ENCODE measurements at regions not wholly inside any gene's neighbourhood (a gene's known extent, or its start where the extent isn't known, plus 50 kb on each side); places are given as distances from the start of the nearest gene placed in this dataset.
"Not testable (repeated sequence)": the region's sequence is repeated elsewhere in the genome, so short reads cannot be mapped to it uniquely, and the experiment has no call there.

GRCh38 chr17:16866436-16866835 is 105.5 kb downstream of the TNFRSF13B start:
- H4K91ac ChIP-seq (ENCODE audit: low read depth, low read length, poor library complexity) = no peak overlapping the region

DNA sequence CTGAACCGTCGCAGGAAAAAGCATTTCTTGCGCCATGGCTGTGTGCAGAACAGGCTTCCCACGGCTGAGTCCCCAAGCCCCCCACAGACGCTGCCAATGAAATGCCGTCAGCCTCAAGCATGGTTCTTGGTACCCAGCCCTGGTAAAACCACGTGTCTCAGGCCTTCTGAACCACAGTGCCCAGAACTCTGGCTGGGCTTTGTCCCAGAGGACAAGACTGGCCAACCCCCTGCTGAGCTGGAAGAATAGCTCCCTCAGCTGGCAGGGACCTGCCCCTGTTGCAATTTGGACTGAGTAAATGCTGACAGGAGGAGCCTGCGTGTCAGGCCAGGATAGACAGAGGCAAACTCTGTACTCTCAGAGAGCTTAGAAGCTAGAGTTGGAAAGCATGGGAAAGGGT is 106.2 kb downstream of the TNFRSF13B start:
- H3K9ac ChIP-seq (ENCODE audit: low read depth, low read length, poor library complexity); DNase-seq (ENCODE audit: low spot score); H3K14ac ChIP-seq (ENCODE audit: low read length); H3K23ac ChIP-seq (ENCODE audit: low read depth, low read length, poor library complexity); H4K8ac ChIP-seq (ENCODE audit: low read depth, low read length); H3K4me2 ChIP-seq (ENCODE audit: insufficient read depth, low read length, poor library complexity, severe bottlenecking); H3K27ac ChIP-seq (replicated peaks; ENCODE audit: low read length); H3K9me3 ChIP-seq (replicated peaks in 1 of 2; ENCODE audit: control insufficient read depth in 2 of 2, insufficient read depth in 1 of 2, low read depth in 1 of 2, low read length in 2 of 2); H4K91ac ChIP-seq (ENCODE audit: low read depth, low read length, poor library complexity); H2BK120ac ChIP-seq (ENCODE audit: low read depth, low read length); H2AFZ ChIP-seq (ENCODE audit: low read length); H3K4me3 ChIP-seq (ENCODE audit: low read length in 2 of 2); H3K27me3 ChIP-seq (ENCODE audit: control insufficient read depth in 3 of 3, insufficient read depth in 3 of 3, low read depth in 1 of 3, low read length in 3 of 3); H2AK5ac ChIP-seq (ENCODE audit: low read depth, low read length); H3K4me1 ChIP-seq (ENCODE audit: control insufficient read depth in 2 of 2, insufficient read depth in 1 of 2, low read depth in 1 of 2, low read length in 2 of 2); H3K36me3 ChIP-seq (replicated peaks in 1 of 2; ENCODE audit: control insufficient read depth in 2 of 2, insufficient read depth in 2 of 2, low read length in 2 of 2); H2BK15ac ChIP-seq (ENCODE audit: low read length); H3K18ac ChIP-seq (ENCODE audit: low read length); H3K79me1 ChIP-seq (ENCODE audit: low read depth, low read length); H3K4ac ChIP-seq (ENCODE audit: low read length); H2BK12ac ChIP-seq (ENCODE audit: low read length); H2BK5ac ChIP-seq (ENCODE audit: low read length): not testable (repeated sequence)
- no CpG with 5 or more reads among the region's 8 CpGs for WGBS, 2 donors (ENCODE audit: extremely low coverage in 2 of 2, insufficient read length in 2 of 2, insufficient replicate concordance in 1 of 2)

More at GRCh38 chr17:16866436-16866835, 105.5 kb downstream of the TNFRSF13B start:
- Histone ChIP-seq H3K23ac (ENCODE audit: low read depth, low read length, poor library complexity) (no peak overlapping the region), H2BK120ac (ENCODE audit: low read depth, low read length) (no peak overlapping the region), H3K4ac (ENCODE audit: low read length) (no peak overlapping the region), H3K4me2 (ENCODE audit: insufficient read depth, low read length, poor library complexity, severe bottlenecking) (no peak overlapping the region), H3K4me3 (ENCODE audit: low read length in 2 of 2) (no peak overlapping the region), H3K14ac (ENCODE audit: low read length) (no peak overlapping the region), H3K9ac (ENCODE audit: low read depth, low read length, poor library complexity) (no peak overlapping the region), H3K36me3 (replicated peaks in 1 of 2; ENCODE audit: control insufficient read depth in 2 of 2, insufficient read depth in 2 of 2, low read length in 2 of 2) (no peaks in the 10 kb centered on the region), H3K27ac (replicated peaks; ENCODE audit: low read length) (no peak overlapping the region), H2BK15ac (ENCODE audit: low read length) (no peak overlapping the region), H3K18ac (ENCODE audit: low read length) (no peak overlapping the region), H2AK5ac (ENCODE audit: low read depth, low read length) (no peak overlapping the region), H4K8ac (ENCODE audit: low read depth, low read length) (no peak overlapping the region), H3K4me1 (ENCODE audit: control insufficient read depth in 2 of 2, insufficient read depth in 1 of 2, low read depth in 1 of 2, low read length in 2 of 2) (no peaks in the 10 kb centered on the region), H3K27me3 (ENCODE audit: control insufficient read depth in 3 of 3, insufficient read depth in 3 of 3, low read depth in 1 of 3, low read length in 3 of 3) (no peaks in the 10 kb centered on the region), H3K9me3 (replicated peaks in 1 of 2; ENCODE audit: control insufficient read depth in 2 of 2, insufficient read depth in 1 of 2, low read depth in 1 of 2, low read length in 2 of 2) (no peaks in the 10 kb centered on the region), H2AFZ (ENCODE audit: low read length) (no peak overlapping the region), H2BK12ac (ENCODE audit: low read length) (no peak overlapping the region), H2BK5ac (ENCODE audit: low read length) (no peak overlapping the region), H3K79me1 (ENCODE audit: low read depth, low read length) (no peaks in the 10 kb centered on the region)
- no peak for DNase-seq (ENCODE audit: low spot score)
- no CpG with 5 or more reads among the region's 8 CpGs for WGBS, 2 donors (ENCODE audit: extremely low coverage in 2 of 2, insufficient read length in 2 of 2, insufficient replicate concordance in 1 of 2)

- H3K14ac ChIP-seq (ENCODE audit: low read length); H3K4ac ChIP-seq (ENCODE audit: low read length); H2BK12ac ChIP-seq (ENCODE audit: low read length); H3K9me3 ChIP-seq (replicated peaks in 1 of 2; ENCODE audit: control insufficient read depth in 2 of 2, insufficient read depth in 1 of 2, low read depth in 1 of 2, low read length in 2 of 2); H2AFZ ChIP-seq (ENCODE audit: low read length); H3K27me3 ChIP-seq (ENCODE audit: control insufficient read depth in 3 of 3, insufficient read depth in 3 of 3, low read depth in 1 of 3, low read length in 3 of 3); H3K4me1 ChIP-seq (ENCODE audit: control insufficient read depth in 2 of 2, insufficient read depth in 1 of 2, low read depth in 1 of 2, low read length in 2 of 2); H3K4me3 ChIP-seq (ENCODE audit: low read length in 2 of 2); H3K23ac ChIP-seq (ENCODE audit: low read depth, low read length, poor library complexity); H3K79me1 ChIP-seq (ENCODE audit: low read depth, low read length); H3K9ac ChIP-seq (ENCODE audit: low read depth, low read length, poor library complexity); H3K4me2 ChIP-seq (ENCODE audit: insufficient read depth, low read length, poor library complexity, severe bottlenecking); H4K8ac ChIP-seq (ENCODE audit: low read depth, low read length); DNase-seq (ENCODE audit: low spot score); H2BK120ac ChIP-seq (ENCODE audit: low read depth, low read length); H2BK5ac ChIP-seq (ENCODE audit: low read length); H4K91ac ChIP-seq (ENCODE audit: low read depth, low read length, poor library complexity); H3K27ac ChIP-seq (replicated peaks; ENCODE audit: low read length); H3K36me3 ChIP-seq (replicated peaks in 1 of 2; ENCODE audit: control insufficient read depth in 2 of 2, insufficient read depth in 2 of 2, low read length in 2 of 2); H3K18ac ChIP-seq (ENCODE audit: low read length); H2AK5ac ChIP-seq (ENCODE audit: low read depth, low read length); H2BK15ac ChIP-seq (ENCODE audit: low read length): not testable (repeated sequence)
- WGBS, 2 donors (ENCODE audit: extremely low coverage in 2 of 2, insufficient read length in 2 of 2, insufficient replicate concordance in 1 of 2) = no CpG with 5 or more reads among the region's 13 CpGs
Observed at GRCh38 chr17:16865077-16865613, 106.8 kb downstream of the TNFRSF13B start.

DNA sequence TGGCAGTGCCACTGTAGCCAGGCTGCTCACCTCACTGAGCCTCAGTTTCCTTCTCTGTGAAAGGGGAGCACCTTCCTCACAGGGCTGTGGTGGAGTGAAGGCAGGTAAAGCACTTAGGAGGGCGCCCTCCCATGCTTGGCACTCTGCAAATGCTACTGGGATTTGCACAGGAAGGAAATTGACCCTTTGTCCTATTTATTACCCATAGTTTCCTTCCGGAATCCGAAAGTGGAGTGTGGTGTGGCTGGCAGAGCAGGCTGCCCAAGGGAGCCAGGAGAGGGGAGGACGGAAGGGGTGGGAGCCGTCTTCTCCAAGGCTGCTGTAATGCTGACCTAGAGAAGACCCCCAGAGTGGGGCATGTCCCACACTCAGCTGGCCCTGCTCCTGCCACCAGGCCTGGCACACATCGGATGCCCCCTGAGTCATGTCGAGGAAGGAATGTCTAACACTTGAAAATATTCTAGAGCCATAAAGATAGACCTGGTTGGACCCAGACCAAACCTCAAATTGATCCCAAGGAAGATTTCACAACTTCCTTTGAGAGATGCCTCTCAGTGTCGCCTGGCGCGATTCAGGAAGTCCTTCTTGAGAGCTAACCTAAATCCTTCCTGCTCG is 107.3 kb downstream of the TNFRSF13B start:
- not testable (repeated sequence) for H2BK5ac ChIP-seq (ENCODE audit: low read length); H3K36me3 ChIP-seq (replicated peaks in 1 of 2; ENCODE audit: control insufficient read depth in 2 of 2, insufficient read depth in 2 of 2, low read length in 2 of 2); H2AK5ac ChIP-seq (ENCODE audit: low read depth, low read length); H4K91ac ChIP-seq (ENCODE audit: low read depth, low read length, poor library complexity); H3K18ac ChIP-seq (ENCODE audit: low read length); H3K9ac ChIP-seq (ENCODE audit: low read depth, low read length, poor library complexity); H3K4me1 ChIP-seq (ENCODE audit: control insufficient read depth in 2 of 2, insufficient read depth in 1 of 2, low read depth in 1 of 2, low read length in 2 of 2); H2BK120ac ChIP-seq (ENCODE audit: low read depth, low read length); H3K9me3 ChIP-seq (replicated peaks in 1 of 2; ENCODE audit: control insufficient read depth in 2 of 2, insufficient read depth in 1 of 2, low read depth in 1 of 2, low read length in 2 of 2); H4K8ac ChIP-seq (ENCODE audit: low read depth, low read length); H2BK15ac ChIP-seq (ENCODE audit: low read length); H3K79me1 ChIP-seq (ENCODE audit: low read depth, low read length); DNase-seq (ENCODE audit: low spot score); H3K4ac ChIP-seq (ENCODE audit: low read length); H2BK12ac ChIP-seq (ENCODE audit: low read length); H3K27me3 ChIP-seq (ENCODE audit: control insufficient read depth in 3 of 3, insufficient read depth in 3 of 3, low read depth in 1 of 3, low read length in 3 of 3); H3K27ac ChIP-seq (replicated peaks; ENCODE audit: low read length); H3K4me3 ChIP-seq (ENCODE audit: low read length in 2 of 2); H3K14ac ChIP-seq (ENCODE audit: low read length); H2AFZ ChIP-seq (ENCODE audit: low read length); H3K23ac ChIP-seq (ENCODE audit: low read depth, low read length, poor library complexity); H3K4me2 ChIP-seq (ENCODE audit: insufficient read depth, low read length, poor library complexity, severe bottlenecking)
- no CpG with 5 or more reads among the region's 11 CpGs for WGBS, 2 donors (ENCODE audit: extremely low coverage in 2 of 2, insufficient read length in 2 of 2, insufficient replicate concordance in 1 of 2)
